22Rv1 (cell line): ENCODE measurements at regions not wholly inside any gene's neighbourhood (a gene's known extent, or its start where the extent isn't known, plus 50 kb on each side); places are given as distances from the start of the nearest gene placed in this dataset.

ENCODE experiments used
- ZFX ChIP-seq: fragments of 450-650 bp; IDR thresholded peaks from 2 replicates; pipeline ENCODE4 v1.6.1; 2017; ENCODE audit warnings: antibody characterized with exemption, borderline replicate concordance
- TF ChIP-seq, protein P1 (sequence below): fragments of 450-650 bp; IDR thresholded peaks from 2 replicates; pipeline ENCODE4 v1.5.1; 2017; ENCODE audit warnings: mild to moderate bottlenecking

- TF ChIP-seq, protein P1, sequence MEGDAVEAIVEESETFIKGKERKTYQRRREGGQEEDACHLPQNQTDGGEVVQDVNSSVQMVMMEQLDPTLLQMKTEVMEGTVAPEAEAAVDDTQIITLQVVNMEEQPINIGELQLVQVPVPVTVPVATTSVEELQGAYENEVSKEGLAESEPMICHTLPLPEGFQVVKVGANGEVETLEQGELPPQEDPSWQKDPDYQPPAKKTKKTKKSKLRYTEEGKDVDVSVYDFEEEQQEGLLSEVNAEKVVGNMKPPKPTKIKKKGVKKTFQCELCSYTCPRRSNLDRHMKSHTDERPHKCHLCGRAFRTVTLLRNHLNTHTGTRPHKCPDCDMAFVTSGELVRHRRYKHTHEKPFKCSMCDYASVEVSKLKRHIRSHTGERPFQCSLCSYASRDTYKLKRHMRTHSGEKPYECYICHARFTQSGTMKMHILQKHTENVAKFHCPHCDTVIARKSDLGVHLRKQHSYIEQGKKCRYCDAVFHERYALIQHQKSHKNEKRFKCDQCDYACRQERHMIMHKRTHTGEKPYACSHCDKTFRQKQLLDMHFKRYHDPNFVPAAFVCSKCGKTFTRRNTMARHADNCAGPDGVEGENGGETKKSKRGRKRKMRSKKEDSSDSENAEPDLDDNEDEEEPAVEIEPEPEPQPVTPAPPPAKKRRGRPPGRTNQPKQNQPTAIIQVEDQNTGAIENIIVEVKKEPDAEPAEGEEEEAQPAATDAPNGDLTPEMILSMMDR, result no peak
- TF ChIP-seq ZFX, result no peak
Measured at GRCh38 chr4:20426028-20426427, 174.3 kb downstream of the SLIT2 start.
